WI38 (cell line): ENCODE measurements at regions not wholly inside any gene's neighbourhood (a gene's known extent, or its start where the extent isn't known, plus 50 kb on each side); places are given as distances from the start of the nearest gene placed in this dataset.

Source experiments
- H3K4me3 ChIP-seq: 2 replicates; pipeline ENCODE4 v1.5.1; 2011; ENCODE audit warnings: low read depth, mild to moderate bottlenecking, control low read depth, low read length
- TF ChIP-seq, protein P1 (sequence below): IDR thresholded peaks from 2 replicates; pipeline ENCODE4 v1.5.1; 2012; ENCODE audit warnings: low read depth, mild to moderate bottlenecking, control low read depth, low read length

DNA sequence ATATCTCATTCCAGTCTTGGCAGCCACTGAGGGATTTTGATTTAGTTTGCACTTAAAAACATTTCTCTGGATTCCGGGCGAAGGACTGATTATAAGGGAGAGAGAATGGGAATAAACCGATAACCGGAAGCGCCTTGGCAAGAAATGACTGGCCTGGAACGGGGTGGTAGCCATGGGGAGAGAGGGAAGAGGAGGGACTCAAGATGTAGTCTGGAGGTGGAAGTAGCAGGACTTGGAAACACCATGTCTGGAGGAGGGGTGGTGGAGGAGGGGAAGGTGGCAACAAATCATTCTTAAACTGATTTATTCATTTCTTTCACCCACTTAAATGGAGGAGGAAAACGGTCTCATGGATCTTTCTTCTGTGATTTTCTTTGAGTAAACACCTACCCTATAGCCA, 238.1 kb downstream of the REEP3 start:
- TF ChIP-seq, protein P1, sequence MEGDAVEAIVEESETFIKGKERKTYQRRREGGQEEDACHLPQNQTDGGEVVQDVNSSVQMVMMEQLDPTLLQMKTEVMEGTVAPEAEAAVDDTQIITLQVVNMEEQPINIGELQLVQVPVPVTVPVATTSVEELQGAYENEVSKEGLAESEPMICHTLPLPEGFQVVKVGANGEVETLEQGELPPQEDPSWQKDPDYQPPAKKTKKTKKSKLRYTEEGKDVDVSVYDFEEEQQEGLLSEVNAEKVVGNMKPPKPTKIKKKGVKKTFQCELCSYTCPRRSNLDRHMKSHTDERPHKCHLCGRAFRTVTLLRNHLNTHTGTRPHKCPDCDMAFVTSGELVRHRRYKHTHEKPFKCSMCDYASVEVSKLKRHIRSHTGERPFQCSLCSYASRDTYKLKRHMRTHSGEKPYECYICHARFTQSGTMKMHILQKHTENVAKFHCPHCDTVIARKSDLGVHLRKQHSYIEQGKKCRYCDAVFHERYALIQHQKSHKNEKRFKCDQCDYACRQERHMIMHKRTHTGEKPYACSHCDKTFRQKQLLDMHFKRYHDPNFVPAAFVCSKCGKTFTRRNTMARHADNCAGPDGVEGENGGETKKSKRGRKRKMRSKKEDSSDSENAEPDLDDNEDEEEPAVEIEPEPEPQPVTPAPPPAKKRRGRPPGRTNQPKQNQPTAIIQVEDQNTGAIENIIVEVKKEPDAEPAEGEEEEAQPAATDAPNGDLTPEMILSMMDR: no peak

DNA sequence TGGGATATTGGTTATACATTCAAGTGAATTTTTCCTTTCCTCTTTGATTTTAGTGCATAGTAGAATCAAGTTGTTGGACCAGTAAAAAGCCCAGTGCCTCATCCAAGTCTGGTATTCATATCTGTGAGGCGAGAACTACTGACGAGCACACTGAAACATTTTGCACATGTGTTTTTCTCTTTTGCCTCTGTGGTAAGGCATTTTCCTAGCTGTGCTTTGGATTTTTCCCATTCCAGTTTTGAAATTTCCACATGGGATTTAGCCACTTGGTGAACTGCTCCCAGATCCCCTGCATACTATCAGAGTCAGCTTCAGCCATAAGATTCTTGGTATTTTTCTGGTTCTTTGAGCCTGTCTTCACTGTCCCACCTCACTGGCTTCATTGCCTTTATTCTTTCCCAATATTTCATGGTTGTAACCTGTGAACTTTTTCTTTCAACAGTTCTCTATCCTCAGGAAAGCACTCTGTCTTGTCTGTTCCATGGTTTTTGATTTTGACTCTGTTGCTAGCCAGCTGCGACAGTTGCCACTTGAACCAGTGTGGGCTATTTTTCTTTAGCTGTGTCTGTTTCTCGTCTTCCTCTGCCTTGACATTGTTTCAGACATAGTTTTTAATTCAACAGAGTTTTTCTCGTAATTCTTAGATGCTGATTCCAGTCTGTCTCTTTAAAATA, 239.0 kb downstream of the REEP3 start:
- TF ChIP-seq, protein P1: no peak
- H3K4me3 ChIP-seq: no peak overlapping the region

More for the DNA sequence above, 238.1 kb downstream of the REEP3 start:
- no peak overlapping the region for H3K4me3 ChIP-seq

DNA sequence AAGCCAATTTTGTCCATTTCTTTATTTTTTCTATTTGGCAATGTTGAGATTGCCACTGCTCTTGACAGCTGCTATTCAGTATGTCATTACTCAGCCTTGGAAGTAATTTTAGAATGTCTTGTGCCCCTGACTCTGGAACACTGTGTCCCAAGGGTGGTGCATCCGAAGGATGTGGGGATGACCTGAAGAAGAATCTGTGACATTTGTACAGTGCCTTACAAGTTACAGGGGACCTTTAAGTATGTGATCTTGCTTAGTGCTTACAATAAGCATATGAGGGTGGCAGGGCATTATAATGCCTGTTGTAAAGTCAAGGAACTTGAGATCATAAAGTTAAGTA, 239.5 kb downstream of the REEP3 start:
- TF ChIP-seq, protein P1: no peak
- H3K4me3 ChIP-seq: no peak overlapping the region

DNA sequence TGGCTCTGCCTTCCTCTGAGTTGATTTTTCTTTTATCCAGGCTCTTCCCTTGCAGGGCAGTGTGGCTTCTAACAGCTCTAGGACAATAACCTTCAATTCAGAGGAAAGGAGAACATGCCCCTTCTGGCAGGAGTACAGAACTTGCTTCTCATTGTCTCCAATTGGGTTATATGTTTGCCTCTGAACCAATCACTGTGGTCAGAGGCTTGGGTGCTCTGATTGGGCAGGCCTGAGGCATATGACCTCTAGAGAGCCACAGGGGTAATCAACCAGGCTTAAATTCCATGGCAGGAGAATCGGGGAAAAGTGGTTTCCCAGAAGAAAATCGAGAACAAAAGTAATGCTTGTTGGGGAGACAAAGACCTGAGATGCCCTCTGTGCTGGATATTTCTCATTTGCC, 240.0 kb downstream of the REEP3 start:
- TF ChIP-seq, protein P1: no peak
- no peak overlapping the region for H3K4me3 ChIP-seq

DNA sequence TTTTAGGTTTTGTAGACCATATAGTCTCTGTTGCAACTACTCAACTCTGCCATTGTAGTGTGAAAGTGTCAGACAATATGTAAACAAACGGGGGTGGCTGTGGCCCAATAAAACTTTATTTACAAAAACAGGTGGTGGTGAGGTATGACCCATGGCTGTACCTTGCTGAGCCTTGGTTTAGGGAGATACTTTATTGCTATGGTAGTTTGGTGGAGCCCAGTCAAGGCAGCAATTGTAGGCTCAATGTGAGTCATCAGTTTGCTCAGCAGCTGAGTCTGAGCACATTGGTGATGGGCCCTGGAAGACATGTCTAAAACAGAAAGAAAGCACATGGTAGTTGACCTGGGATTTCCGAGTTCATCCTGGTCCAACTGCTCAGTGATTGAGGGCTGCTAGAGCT, 242.5 kb downstream of the REEP3 start:
- TF ChIP-seq, protein P1: no peak
- no peak overlapping the region for H3K4me3 ChIP-seq

DNA sequence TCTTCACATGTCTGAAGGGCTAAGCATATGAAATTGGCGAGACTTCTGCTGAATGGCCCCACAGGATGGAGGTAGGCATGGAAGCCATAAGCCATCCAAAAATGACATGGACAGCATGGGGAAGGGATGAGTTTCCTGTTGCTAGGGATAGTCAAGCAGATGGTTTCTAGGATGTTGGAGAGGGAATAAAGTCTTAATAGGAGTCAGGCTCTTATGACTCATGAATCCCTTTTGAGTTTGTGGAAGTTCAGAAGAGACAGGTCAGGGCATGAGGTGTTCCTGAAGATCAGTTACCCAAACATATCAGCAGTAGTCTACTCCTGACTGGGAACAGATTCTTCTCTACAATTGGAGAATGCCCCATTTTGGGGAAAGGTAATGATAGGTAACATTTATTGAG, 243.9 kb downstream of the REEP3 start:
- TF ChIP-seq, protein P1: no peak
- H3K4me3 ChIP-seq: no peak overlapping the region

DNA sequence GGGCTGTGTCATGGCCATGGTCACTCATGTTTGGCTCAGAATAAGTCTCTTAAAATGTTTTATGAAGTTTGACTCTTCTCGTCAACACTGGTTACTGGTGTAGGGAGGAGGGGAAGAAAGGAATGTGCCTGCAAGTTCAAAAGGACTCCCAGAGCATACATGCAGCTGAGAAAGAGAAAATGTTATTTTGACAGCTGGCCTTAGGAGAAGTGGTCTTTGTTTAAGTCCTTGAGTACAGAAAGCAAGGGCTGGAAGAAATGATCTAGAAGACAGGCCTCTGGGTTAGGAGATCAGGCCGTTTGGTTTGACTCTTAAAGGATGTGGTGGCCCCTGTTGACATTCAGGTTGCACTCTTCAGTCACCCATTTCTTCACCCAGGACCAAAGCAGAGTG, 245.5 kb downstream of the REEP3 start:
- TF ChIP-seq, protein P1: no peak
- no peak overlapping the region for H3K4me3 ChIP-seq
